GM12878 (cell line): ENCODE measurements at regions not wholly inside any gene's neighbourhood (a gene's known extent, or its start where the extent isn't known, plus 50 kb on each side); places are given as distances from the start of the nearest gene placed in this dataset.

ENCODE experiments used
- ATAC-seq: fragments of 200-7000 bp; cut with Tn5 transposase; 3 replicates; pipeline ENCODE4 v1.9.1; 2020; ENCODE audit warnings: mild to moderate bottlenecking, moderate library complexity
- BruUV-seq: library from RNA; stranded (reverse); fragments of 400-500 nt; replicated peaks from 2 replicates; lab custom pipeline; 2021; lab: Mats Ljungman, UMichigan
- CTCF ChIA-PET: fragments of 300-600 bp; sonication (Branson Sonifier 250); formaldehyde crosslinking; extraction: SDS; loops from one replicate; lab custom pipeline; 2021; ENCODE audit warnings: inconsistent platforms; lab: Yijun Ruan, JAX
- POLR2A ChIA-PET: fragments of 350-600 bp; formaldehyde crosslinking; extraction: SDS; loops from one replicate; lab custom pipeline; 2021; ENCODE audit warnings: inconsistent platforms; lab: Charles Lee
- RAD21 ChIA-PET: fragments of 300-600 bp; sonication (Branson Sonifier 250); formaldehyde crosslinking; loops from one replicate; lab custom pipeline; 2023; ENCODE audit warnings: antibody characterized with exemption; ENCODE audit not compliant: unreplicated experiment; lab: Charles Lee
- SMC1A ChIA-PET: fragments of 300-600 bp; sonication (Branson Sonifier 250); formaldehyde crosslinking; loops from one replicate; lab custom pipeline; 2023; ENCODE audit not compliant: unreplicated experiment, uncharacterized antibody; lab: Charles Lee
- DNase-seq: peaks from one replicate; pipeline ENCODE4 v3.0.0-alpha.2; 2011; ENCODE audit warnings: low read depth, low spot score
- FAIRE-seq: peaks from 3 replicates; lab custom pipeline; 2011; peaks lifted over from hg19 to GRCh38; lab: Jason Lieb, UNC
- H2AFZ ChIP-seq: 2 replicates; pipeline ENCODE4 v1.6.0; 2011; ENCODE audit warnings: low read depth, low read length, control low read depth; ENCODE audit not compliant: control insufficient read depth
- H3K27ac ChIP-seq: 2 replicates; pipeline ENCODE4 v1.5.1; 2011; ENCODE audit warnings: control low read depth; ENCODE audit not compliant: control insufficient read depth, insufficient read depth
- H3K27me3 ChIP-seq, 2 experiments: replicated peaks in 1 of 2; 2 replicates each; pipeline versions ENCODE4 v1.6.0 to v1.6.1; 2011; ENCODE audit warnings: low read length in 1 of 2; ENCODE audit not compliant: control insufficient read depth in 2 of 2, insufficient read depth in 2 of 2
- H3K36me3 ChIP-seq, 2 experiments: 2 replicates each; pipeline ENCODE4 v1.5.1; 2011; ENCODE audit warnings: low read length in 1 of 2; ENCODE audit not compliant: control insufficient read depth in 2 of 2, insufficient read depth in 2 of 2
- H3K4me1 ChIP-seq: 2 replicates; pipeline ENCODE4 v1.6.1; 2011; ENCODE audit warnings: mild to moderate bottlenecking, low read length, moderate library complexity, mixed read lengths; ENCODE audit not compliant: control insufficient read depth, insufficient read depth
- H3K4me2 ChIP-seq: 2 replicates; pipeline ENCODE4 v1.6.0; 2011; ENCODE audit warnings: control low read depth; ENCODE audit not compliant: control insufficient read depth, insufficient read depth
- H3K4me3 ChIP-seq: fragments of 200-600 bp; sonication (generic); 2 replicates; pipeline ENCODE4 v1.5.1; 2016
- H3K79me2 ChIP-seq: 2 replicates; pipeline ENCODE4 v1.6.0; 2011; ENCODE audit warnings: low read length; ENCODE audit not compliant: control insufficient read depth, insufficient read depth
- H3K9ac ChIP-seq: 2 replicates; pipeline ENCODE4 v1.8.0; 2011; ENCODE audit warnings: low read length, control low read depth, mixed read lengths; ENCODE audit not compliant: control insufficient read depth, insufficient read depth
- H3K9me3 ChIP-seq: replicated peaks from 3 replicates; pipeline ENCODE4 v1.5.1; 2011; ENCODE audit warnings: mild to moderate bottlenecking, low read length; ENCODE audit not compliant: control insufficient read depth, insufficient read depth
- H4K20me1 ChIP-seq: 2 replicates; pipeline ENCODE4 v1.6.0; 2011; ENCODE audit not compliant: control insufficient read depth, insufficient read depth
- GATAD2B ChIP-seq: fragments of 450-650 bp; conservative IDR thresholded peaks from 2 replicates; pipeline ENCODE4 v1.6.1; 2017; ENCODE audit warnings: low read depth, mild to moderate bottlenecking, moderate library complexity
- IKZF1 ChIP-seq: fragments of 450-650 bp; conservative IDR thresholded peaks from 2 replicates; pipeline ENCODE4 v1.6.1; 2017; ENCODE audit warnings: antibody characterized with exemption, mild to moderate bottlenecking
- SPI1 ChIP-seq: IDR thresholded peaks from 2 replicates; pipeline ENCODE4 v1.6.1; 2011; ENCODE audit warnings: low read depth, mild to moderate bottlenecking, low read length, moderate library complexity, borderline replicate concordance; ENCODE audit not compliant: insufficient read depth
- YY1 ChIP-seq: IDR thresholded peaks from 2 replicates; pipeline ENCODE4 v1.6.1; 2011; ENCODE audit warnings: low read depth, mild to moderate bottlenecking, low read length
- WGBS: methylation state at CpG from one replicate; pipeline ENCODE4 v1.1.6; 2016; ENCODE audit warnings: low lambda C conversion rate; ENCODE audit not compliant: insufficient replicate concordance, insufficient coverage; ENCODE audit errors: missing lambda C conversion rate; 5-methylcytosine and 5-hydroxymethylcytosine counted together
- in situ Hi-C: fragments of 300-500 bp; cut with MboI; formaldehyde crosslinking; loops from 9 replicates; pipeline ENCODE4 v1.14.3; 2018; ENCODE audit warnings: mixed read lengths
- intact Hi-C: fragments of 100-400 bp; cut with micrococcal nuclease; formaldehyde crosslinking; loops from one replicate; pipeline ENCODE4 v1.14.2; 2022; ENCODE audit not compliant: unreplicated experiment
- TF ChIP-seq, protein P1 (sequence below): fragments of 450-650 bp; IDR thresholded peaks from 2 replicates; pipeline ENCODE4 v1.6.1; 2017; ENCODE audit warnings: mild to moderate bottlenecking, moderate library complexity
- TF ChIP-seq, protein P2 (sequence below): IDR thresholded peaks from 2 replicates; pipeline ENCODE4 v1.6.1; 2011; ENCODE audit warnings: mild to moderate bottlenecking, low read depth, low read length, moderate library complexity; ENCODE audit not compliant: insufficient replicate concordance

DNA sequence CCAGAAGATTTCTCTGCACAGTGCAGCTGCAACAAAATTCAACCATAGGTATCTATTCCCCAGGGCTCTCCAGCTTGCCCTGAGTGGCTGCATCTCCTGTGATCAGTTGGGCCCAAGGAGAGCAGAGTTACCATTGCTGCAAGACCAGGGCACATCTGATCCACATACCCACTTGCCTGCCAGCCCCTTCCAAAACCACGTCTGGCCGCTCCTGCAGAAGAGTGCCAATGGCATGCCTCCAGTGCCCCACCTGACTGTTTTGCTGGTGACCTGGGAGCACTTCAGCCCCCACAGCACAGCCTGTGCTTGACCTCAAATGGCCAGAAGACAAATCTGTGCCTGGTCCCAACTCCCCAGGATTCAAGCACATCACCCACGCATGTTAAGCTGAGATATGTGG, 526.1 kb upstream of the GBE1 start:
- Histone ChIP-seq H3K9me3 (no peaks in the 10 kb centered on the region; the same call in 1 of the 3 replicates), H2AFZ (no peak overlapping the region), H3K9ac (no peak overlapping the region), H3K79me2 (no peaks in the 10 kb centered on the region), H3K36me3 (no peaks in the 10 kb centered on the region), H3K4me1 (no peaks in the 10 kb centered on the region; the same call in 1 of the 2 replicates), H3K27ac (no peak overlapping the region), H4K20me1 (no peaks in the 10 kb centered on the region), H3K4me2 (no peak overlapping the region), H3K27me3 (no peaks in the 10 kb centered on the region), H3K4me3 (no peak overlapping the region)
- TF ChIP-seq GATAD2B = no peak
- TF ChIP-seq, protein P1, sequence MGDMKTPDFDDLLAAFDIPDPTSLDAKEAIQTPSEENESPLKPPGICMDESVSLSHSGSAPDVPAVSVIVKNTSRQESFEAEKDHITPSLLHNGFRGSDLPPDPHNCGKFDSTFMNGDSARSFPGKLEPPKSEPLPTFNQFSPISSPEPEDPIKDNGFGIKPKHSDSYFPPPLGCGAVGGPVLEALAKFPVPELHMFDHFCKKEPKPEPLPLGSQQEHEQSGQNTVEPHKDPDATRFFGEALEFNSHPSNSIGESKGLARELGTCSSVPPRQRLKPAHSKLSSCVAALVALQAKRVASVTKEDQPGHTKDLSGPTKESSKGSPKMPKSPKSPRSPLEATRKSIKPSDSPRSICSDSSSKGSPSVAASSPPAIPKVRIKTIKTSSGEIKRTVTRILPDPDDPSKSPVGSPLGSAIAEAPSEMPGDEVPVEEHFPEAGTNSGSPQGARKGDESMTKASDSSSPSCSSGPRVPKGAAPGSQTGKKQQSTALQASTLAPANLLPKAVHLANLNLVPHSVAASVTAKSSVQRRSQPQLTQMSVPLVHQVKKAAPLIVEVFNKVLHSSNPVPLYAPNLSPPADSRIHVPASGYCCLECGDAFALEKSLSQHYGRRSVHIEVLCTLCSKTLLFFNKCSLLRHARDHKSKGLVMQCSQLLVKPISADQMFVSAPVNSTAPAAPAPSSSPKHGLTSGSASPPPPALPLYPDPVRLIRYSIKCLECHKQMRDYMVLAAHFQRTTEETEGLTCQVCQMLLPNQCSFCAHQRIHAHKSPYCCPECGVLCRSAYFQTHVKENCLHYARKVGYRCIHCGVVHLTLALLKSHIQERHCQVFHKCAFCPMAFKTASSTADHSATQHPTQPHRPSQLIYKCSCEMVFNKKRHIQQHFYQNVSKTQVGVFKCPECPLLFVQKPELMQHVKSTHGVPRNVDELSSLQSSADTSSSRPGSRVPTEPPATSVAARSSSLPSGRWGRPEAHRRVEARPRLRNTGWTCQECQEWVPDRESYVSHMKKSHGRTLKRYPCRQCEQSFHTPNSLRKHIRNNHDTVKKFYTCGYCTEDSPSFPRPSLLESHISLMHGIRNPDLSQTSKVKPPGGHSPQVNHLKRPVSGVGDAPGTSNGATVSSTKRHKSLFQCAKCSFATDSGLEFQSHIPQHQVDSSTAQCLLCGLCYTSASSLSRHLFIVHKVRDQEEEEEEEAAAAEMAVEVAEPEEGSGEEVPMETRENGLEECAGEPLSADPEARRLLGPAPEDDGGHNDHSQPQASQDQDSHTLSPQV = no peak
- TF ChIP-seq, protein P2, sequence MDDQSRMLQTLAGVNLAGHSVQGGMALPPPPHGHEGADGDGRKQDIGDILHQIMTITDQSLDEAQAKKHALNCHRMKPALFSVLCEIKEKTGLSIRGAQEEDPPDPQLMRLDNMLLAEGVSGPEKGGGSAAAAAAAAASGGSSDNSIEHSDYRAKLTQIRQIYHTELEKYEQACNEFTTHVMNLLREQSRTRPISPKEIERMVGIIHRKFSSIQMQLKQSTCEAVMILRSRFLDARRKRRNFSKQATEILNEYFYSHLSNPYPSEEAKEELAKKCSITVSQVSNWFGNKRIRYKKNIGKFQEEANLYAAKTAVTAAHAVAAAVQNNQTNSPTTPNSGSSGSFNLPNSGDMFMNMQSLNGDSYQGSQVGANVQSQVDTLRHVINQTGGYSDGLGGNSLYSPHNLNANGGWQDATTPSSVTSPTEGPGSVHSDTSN = no peak
- no peak for TF ChIP-seq SPI1
- no peak for TF ChIP-seq YY1
- TF ChIP-seq IKZF1 = no peak
- WGBS = 29% methylated on average over 3 of the region's 3 CpGs
- no peak for DNase-seq
- ChIA-PET POLR2A (no interaction called here), CTCF (no interaction called here), RAD21 (no interaction called here), SMC1A (no interaction called here)
- no peak for FAIRE-seq
- ATAC-seq = no peak
- intact Hi-C loops = no loop called here
- in situ Hi-C loops = no loop called here
- BruUV-seq = no TSS peak
